K562 (cell line): ENCODE measurements at regions not wholly inside any gene's neighbourhood (a gene's known extent, or its start where the extent isn't known, plus 50 kb on each side); places are given as distances from the start of the nearest gene placed in this dataset.

ENCODE experiments used
- ATAC-seq: fragments of 200-7000 bp; cut with Tn5 transposase; 3 replicates; pipeline ENCODE4 v1.9.1; 2020; ENCODE audit warnings: moderate library complexity
- BruUV-seq: library from RNA; stranded (reverse); fragments of 400-500 nt; replicated peaks from 2 replicates; lab custom pipeline; 2021; lab: Mats Ljungman, UMichigan
- CTCF ChIA-PET: fragments of 300-600 bp; formaldehyde crosslinking; extraction: SDS; loops from one replicate; lab custom pipeline; 2021; ENCODE audit warnings: low intra/inter-chr PET ratio; lab: Yijun Ruan, JAX
- POLR2A ChIA-PET: fragments of 300-600, 350-650 bp; sonication (Branson Sonifier 250); formaldehyde crosslinking; extraction: SDS; loops from one replicate; lab custom pipeline; 2021; ENCODE audit warnings: antibody characterized with exemption, inconsistent platforms; lab: Yijun Ruan, JAX
- DNase-seq, 4 experiments: peaks; one replicate each; pipeline versions ENCODE4 v3.0.0 to v3.0.0-alpha.2; 2011 to 2018; ENCODE audit warnings: low spot score in 3 of 4, mixed read lengths in 3 of 4; ENCODE audit errors: extremely low read depth in 1 of 4
- FAIRE-seq: peaks from 2 replicates; lab custom pipeline; 2011; peaks lifted over from hg19 to GRCh38; lab: Jason Lieb, UNC
- H2AFZ ChIP-seq: 2 replicates; pipeline ENCODE4 v1.6.0; 2011; ENCODE audit warnings: low read depth, low read length, control low read depth, inconsistent platforms
- H3K27ac ChIP-seq: fragments of 200-600 bp; 3 replicates; pipeline ENCODE4 v1.8.0; 2011; ENCODE audit warnings: low read depth, mild to moderate bottlenecking, control low read depth, inconsistent platforms, low read length, moderate library complexity, mixed read lengths; ENCODE audit errors: extremely low read depth
- H3K27me3 ChIP-seq, 2 experiments: fragments of 300-600 bp in 1 of 2; 2 replicates in 1 of 2; 3 replicates in 1 of 2; pipeline versions ENCODE4 v1.6.0 to v1.8.0; 2011; ENCODE audit warnings: inconsistent platforms in 2 of 2, low read length in 2 of 2, mild to moderate bottlenecking in 1 of 2, mixed read lengths in 1 of 2, moderate library complexity in 1 of 2; ENCODE audit not compliant: control insufficient read depth in 2 of 2, insufficient read depth in 2 of 2
- H3K36me3 ChIP-seq: fragments of 300-600 bp; 3 replicates; pipeline ENCODE4 v1.8.0; 2011; ENCODE audit warnings: mild to moderate bottlenecking, low read length, inconsistent platforms; ENCODE audit not compliant: control insufficient read depth, insufficient read depth
- H3K4me1 ChIP-seq, 2 experiments: fragments of 200-600 bp in 1 of 2; replicated peaks in 1 of 2; 2 replicates in 1 of 2; 3 replicates in 1 of 2; pipeline versions ENCODE4 v1.5.1 to v1.8.0; 2011; ENCODE audit warnings: inconsistent platforms in 2 of 2, low read length in 2 of 2, mild to moderate bottlenecking in 1 of 2, mixed read lengths in 1 of 2, moderate library complexity in 1 of 2; ENCODE audit not compliant: control insufficient read depth in 2 of 2, insufficient read depth in 2 of 2
- H3K4me2 ChIP-seq: 2 replicates; pipeline ENCODE4 v1.6.1; 2011; ENCODE audit warnings: low read length, control low read depth, inconsistent platforms, mixed read lengths; ENCODE audit not compliant: insufficient read depth
- H3K4me3 ChIP-seq: fragments of 200-600 bp; sonication (generic), shearing (Covaris generic); 2 replicates; pipeline ENCODE4 v1.5.1; 2016; ENCODE audit warnings: control low read depth, inconsistent platforms
- H3K79me2 ChIP-seq: fragments of 200-600 bp; 3 replicates; pipeline ENCODE4 v1.8.0; 2011; ENCODE audit warnings: low read length, inconsistent platforms; ENCODE audit not compliant: control insufficient read depth, insufficient read depth
- H3K9ac ChIP-seq, 2 experiments: 2 replicates each; pipeline versions ENCODE4 v1.6.0 to v1.6.1; 2011; ENCODE audit warnings: low read depth in 2 of 2, low read length in 2 of 2, control low read depth in 1 of 2, inconsistent platforms in 1 of 2, mild to moderate bottlenecking in 1 of 2, mixed read lengths in 1 of 2; ENCODE audit not compliant: insufficient read depth in 1 of 2
- H3K9me1 ChIP-seq: one replicate; pipeline ENCODE4 v1.6.0; 2011; ENCODE audit warnings: inconsistent platforms, mild to moderate bottlenecking, low read length, moderate library complexity; ENCODE audit not compliant: control insufficient read depth, insufficient read depth
- H3K9me3 ChIP-seq: replicated peaks from 2 replicates; pipeline ENCODE4 v1.5.1; 2011; ENCODE audit warnings: low read depth, low read length, inconsistent platforms; ENCODE audit not compliant: control insufficient read depth, insufficient read depth
- H4K20me1 ChIP-seq: replicated peaks from 2 replicates; pipeline ENCODE4 v1.6.1; 2011; ENCODE audit warnings: low read length, inconsistent platforms, mixed read lengths; ENCODE audit not compliant: control insufficient read depth, insufficient read depth
- E2F5 ChIP-seq: sonication (generic); formaldehyde crosslinking; IDR thresholded peaks from 2 replicates; pipeline ENCODE4 v1.8.0; 2022; ENCODE audit warnings: mild to moderate bottlenecking, missing genetic modification reagents
- E2F8 ChIP-seq: fragments of 450-650 bp; IDR thresholded peaks from 2 replicates; pipeline ENCODE4 v1.7.1; 2018; ENCODE audit warnings: mild to moderate bottlenecking, low read depth; ENCODE audit not compliant: partially characterized antibody
- LEF1 ChIP-seq: fragments of 450-650 bp; IDR thresholded peaks from 2 replicates; pipeline ENCODE4 v1.6.1; 2016; ENCODE audit warnings: mild to moderate bottlenecking
- MXI1 ChIP-seq: IDR thresholded peaks from 2 replicates; pipeline ENCODE4 v1.6.1; 2011; ENCODE audit warnings: low read depth, mild to moderate bottlenecking, improper control_type of control experiment, low read length
- NBN ChIP-seq: fragments of 450-650 bp; IDR thresholded peaks from 2 replicates; pipeline ENCODE4 v1.6.1; 2016; ENCODE audit warnings: low read depth, mild to moderate bottlenecking
- RFX7 ChIP-seq: fragments of 250-450 bp; sonication (Bioruptor Pico); IDR thresholded peaks from 2 replicates; pipeline ENCODE4 v1.5.1; 2021; ENCODE audit warnings: mild to moderate bottlenecking
- TAF1 ChIP-seq: IDR thresholded peaks from 2 replicates; pipeline ENCODE4 v1.6.1; 2011; ENCODE audit warnings: mild to moderate bottlenecking, low read length, moderate library complexity; ENCODE audit not compliant: insufficient read depth, control insufficient read depth, severe bottlenecking; ENCODE audit errors: extremely low read depth
- TFE3 ChIP-seq: fragments of 450-650 bp; formaldehyde crosslinking; IDR thresholded peaks from 2 replicates; pipeline ENCODE4 v1.4.0; 2020; ENCODE audit warnings: mild to moderate bottlenecking, mixed read lengths
- ZNF184 ChIP-seq: sonication (generic); formaldehyde crosslinking; IDR thresholded peaks from 2 replicates; pipeline ENCODE4 v1.5.0; 2020; ENCODE audit warnings: missing genetic modification reagents
- ZNF224 ChIP-seq: sonication (generic); formaldehyde crosslinking; IDR thresholded peaks from 2 replicates; pipeline ENCODE4 v1.8.0; 2022; ENCODE audit warnings: mild to moderate bottlenecking, missing genetic modification reagents
- ZNF551 ChIP-seq: fragments of 250-450 bp; sonication (Bioruptor Pico); IDR thresholded peaks from 2 replicates; pipeline ENCODE4 v1.5.0; 2021; ENCODE audit warnings: mild to moderate bottlenecking, moderate library complexity
- WGBS: fragments of 100-300 bp; shearing (Covaris generic); methylation state at CpG from one replicate; pipeline ENCODE4 v1.1.6; 2016; ENCODE audit warnings: low coverage, mixed read lengths; ENCODE audit not compliant: insufficient coverage; ENCODE audit errors: missing lambda C conversion rate; 5-methylcytosine and 5-hydroxymethylcytosine counted together
- in situ Hi-C: fragments of 300-500 bp; cut with MboI; formaldehyde crosslinking; loops from 4 replicates; pipeline ENCODE4 v1.15.0; 2018; ENCODE audit warnings: inconsistent platforms, mixed read lengths
- intact Hi-C: fragments of 100-400 bp; cut with micrococcal nuclease; formaldehyde crosslinking; loops from 2 replicates; pipeline ENCODE4 v1.14.2; 2022

- H3K4me2 ChIP-seq = no peak overlapping the region
- TF ChIP-seq MXI1 = no peak
- TF ChIP-seq ZNF224 (CRISPR knock-in tag) = no peak
- no peak for TF ChIP-seq NBN
- no peak for TF ChIP-seq ZNF551 (CRISPR knock-in tag)
- TF ChIP-seq TFE3 (CRISPR knock-in tag) = no peak
- TF ChIP-seq RFX7 (CRISPR knock-in tag) = no peak
- no peak for TF ChIP-seq E2F5 (CRISPR knock-in tag)
- no peak for TF ChIP-seq E2F8
- no peak for TF ChIP-seq TAF1
- no peak for TF ChIP-seq ZNF184
- no peak for TF ChIP-seq LEF1
- no peaks in the 10 kb centered on the region for H3K27me3 ChIP-seq
- H3K4me1 ChIP-seq = no peaks in the 10 kb centered on the region
- H2AFZ ChIP-seq = no peak overlapping the region
- no TSS peak for BruUV-seq
- H3K9ac ChIP-seq = no peak overlapping the region
- no peak overlapping the region for H3K4me3 ChIP-seq
- no peaks in the 10 kb centered on the region for H3K9me1 ChIP-seq
- ATAC-seq = no peak
- H3K79me2 ChIP-seq = no peaks in the 10 kb centered on the region
- 0% methylated on average over 3 of the region's 3 CpGs for WGBS
- in situ Hi-C loops = no loop called here
- no peak overlapping the region for H3K27ac ChIP-seq
- intact Hi-C loops = no loop called here
- no peaks in the 10 kb centered on the region for H3K9me3 ChIP-seq
- no peaks in the 10 kb centered on the region for H3K36me3 ChIP-seq
- no peaks in the 10 kb centered on the region for H4K20me1 ChIP-seq
- ChIA-PET POLR2A (no interaction called here), CTCF (no interaction called here)
- no peak for DNase-seq
- FAIRE-seq = no peak
Observed at GRCh38 chrX:148412006-148412405, 88.4 kb upstream of the AFF2 start.
